ENCODE measurements at regions not wholly inside any gene's neighbourhood (a gene's known extent, or its start where the extent isn't known, plus 50 kb on each side); places are given as distances from the start of the nearest gene placed in this dataset.

DNA sequence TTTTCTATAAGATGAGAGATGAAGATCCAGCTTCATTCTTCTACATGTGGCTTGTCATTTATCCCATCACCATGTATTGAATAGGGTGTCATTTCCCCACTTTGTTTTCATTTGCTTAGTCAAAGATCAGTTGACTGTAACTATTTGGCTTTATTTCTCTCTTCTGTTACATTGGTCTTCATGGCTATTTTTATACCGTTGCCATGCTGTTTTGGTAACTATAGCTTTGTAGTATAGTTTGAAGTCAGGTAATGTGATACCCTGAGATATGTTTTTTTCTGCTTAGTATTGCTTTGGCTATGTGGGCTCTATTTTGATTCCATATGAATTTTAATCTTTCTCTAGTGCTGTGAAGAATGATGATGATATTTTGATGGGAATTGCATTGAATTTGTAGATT lies 514.3 kb downstream of the GBA3 start:
- no peaks in the 10 kb centered on the region for H3K27me3 ChIP-seq (ENCODE audit: insufficient read depth, low read length)
- H3K9ac ChIP-seq (ENCODE audit: low read depth, low read length) = no peak overlapping the region
- no peaks in the 10 kb centered on the region for H3K36me3 ChIP-seq (ENCODE audit: insufficient read depth, low read depth, low read length)
- H3K9me3 ChIP-seq (ENCODE audit: insufficient read depth, low read depth, low read length) = peaks cover 11% of the 10 kb centered on the region; the same call in 1 of the 2 replicates
- peaks cover 4% of the 10 kb centered on the region; the same call in 1 of the 2 replicates for H3K4me1 ChIP-seq (ENCODE audit: insufficient read depth, low read length)
- no peak overlapping the region for H3K4me3 ChIP-seq (ENCODE audit: low read length)
- no peak overlapping the region for H3K27ac ChIP-seq (ENCODE audit: low read length)

DNA sequence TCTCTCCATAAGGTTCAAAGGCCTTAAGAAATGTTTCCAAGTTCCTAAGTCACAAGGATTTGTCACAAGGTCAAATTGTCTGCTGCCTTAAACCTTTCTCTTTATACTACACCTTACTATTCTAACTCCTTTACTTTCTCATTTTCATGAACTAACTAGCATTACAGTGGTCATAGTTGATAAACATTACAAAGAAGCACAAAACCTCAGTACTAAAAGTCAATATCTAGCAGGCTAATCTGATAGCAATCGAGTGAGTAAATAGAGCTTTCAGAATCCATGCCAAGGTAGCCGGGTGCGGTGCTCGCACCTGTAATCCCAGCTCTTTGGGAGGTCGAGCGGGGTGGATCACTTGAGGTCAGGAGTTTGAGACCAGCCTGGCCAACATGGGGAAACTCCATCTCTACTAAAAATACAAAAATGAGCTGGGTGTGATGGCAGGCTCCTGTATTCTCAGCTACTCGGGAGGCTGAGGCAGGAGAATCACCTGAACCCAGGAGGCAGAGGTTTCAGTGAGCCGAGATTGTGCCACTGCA lies 510.0 kb downstream of the GBA3 start:
- Histone ChIP-seq H3K9ac (ENCODE audit: low read depth, low read length) (no peak overlapping the region), H3K36me3 (ENCODE audit: insufficient read depth, low read depth, low read length) (no peaks in the 10 kb centered on the region), H3K27me3 (ENCODE audit: insufficient read depth, low read length) (no peaks in the 10 kb centered on the region), H3K9me3 (ENCODE audit: insufficient read depth, low read depth, low read length) (peaks cover 11% of the 10 kb centered on the region; the same call in 1 of the 2 replicates), H3K27ac (ENCODE audit: low read length) (no peak overlapping the region), H3K4me3 (ENCODE audit: low read length) (no peak overlapping the region), H3K4me1 (ENCODE audit: insufficient read depth, low read length) (no peaks in the 10 kb centered on the region)

DNA sequence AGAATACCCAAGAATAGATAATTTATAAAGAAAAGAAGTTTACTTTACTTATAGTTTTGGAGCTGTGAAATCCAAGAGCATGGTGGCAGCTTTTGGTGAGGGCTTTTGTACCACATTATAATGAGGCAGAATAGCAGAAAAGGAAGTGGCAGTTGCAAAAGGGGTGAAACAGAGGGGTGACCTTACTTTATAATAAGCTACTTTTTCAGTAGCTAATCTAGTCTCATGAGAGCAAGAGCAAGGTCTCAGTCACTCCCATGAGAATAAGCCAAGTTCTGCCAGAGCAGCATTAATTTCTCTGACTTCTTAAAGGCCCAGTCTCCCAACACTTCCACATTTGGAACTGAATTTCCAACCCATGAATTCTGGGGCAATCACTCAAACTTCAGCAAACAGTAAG lies 502.0 kb downstream of the GBA3 start:
- Histone ChIP-seq H3K4me3 (ENCODE audit: low read length) (no peak overlapping the region), H3K9ac (ENCODE audit: low read depth, low read length) (no peak overlapping the region), H3K4me1 (ENCODE audit: insufficient read depth, low read length) (peaks cover 8% of the 10 kb centered on the region; the same call in 1 of the 2 replicates), H3K27ac (ENCODE audit: low read length) (no peak overlapping the region), H3K27me3 (ENCODE audit: insufficient read depth, low read length) (no peaks in the 10 kb centered on the region), H3K36me3 (ENCODE audit: insufficient read depth, low read depth, low read length) (no peaks in the 10 kb centered on the region), H3K9me3 (ENCODE audit: insufficient read depth, low read depth, low read length) (no peaks in the 10 kb centered on the region)

DNA sequence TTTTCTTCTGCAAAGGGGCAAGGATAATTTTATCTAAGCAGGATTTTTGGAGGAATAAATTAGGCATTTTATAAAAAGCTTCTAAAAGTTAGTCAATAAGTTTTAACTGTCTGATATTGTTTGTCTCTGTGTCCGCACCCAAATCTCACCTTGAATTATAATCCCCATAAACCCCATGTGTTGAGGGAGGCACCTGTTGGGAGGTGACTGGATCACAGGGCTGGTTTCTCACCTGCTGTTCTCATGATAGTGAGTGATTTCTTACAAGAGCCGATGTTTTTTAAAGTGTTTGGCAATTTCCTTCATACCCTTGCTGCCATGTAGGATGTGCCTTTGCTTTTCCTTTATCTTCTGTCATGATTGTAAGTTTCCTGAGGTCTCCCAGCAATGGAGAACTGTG lies 481.4 kb downstream of the GBA3 start:
- Histone ChIP-seq H3K9ac (ENCODE audit: low read depth, low read length) (no peak overlapping the region), H3K36me3 (ENCODE audit: insufficient read depth, low read depth, low read length) (no peaks in the 10 kb centered on the region), H3K4me1 (ENCODE audit: insufficient read depth, low read length) (no peaks in the 10 kb centered on the region), H3K27ac (ENCODE audit: low read length) (no peak overlapping the region), H3K9me3 (ENCODE audit: insufficient read depth, low read depth, low read length) (no peaks in the 10 kb centered on the region), H3K4me3 (ENCODE audit: low read length) (no peak overlapping the region), H3K27me3 (ENCODE audit: insufficient read depth, low read length) (no peaks in the 10 kb centered on the region)

GRCh38 chr4:23171976-23172375 lies 479.2 kb downstream of the GBA3 start:
- Histone ChIP-seq H3K9ac (ENCODE audit: low read depth, low read length) (no peak overlapping the region), H3K9me3 (ENCODE audit: insufficient read depth, low read depth, low read length) (no peaks in the 10 kb centered on the region), H3K4me3 (ENCODE audit: low read length) (no peak overlapping the region), H3K27ac (ENCODE audit: low read length) (no peak overlapping the region), H3K4me1 (ENCODE audit: insufficient read depth, low read length) (no peaks in the 10 kb centered on the region), H3K36me3 (ENCODE audit: insufficient read depth, low read depth, low read length) (no peaks in the 10 kb centered on the region), H3K27me3 (ENCODE audit: insufficient read depth, low read length) (no peaks in the 10 kb centered on the region)

DNA sequence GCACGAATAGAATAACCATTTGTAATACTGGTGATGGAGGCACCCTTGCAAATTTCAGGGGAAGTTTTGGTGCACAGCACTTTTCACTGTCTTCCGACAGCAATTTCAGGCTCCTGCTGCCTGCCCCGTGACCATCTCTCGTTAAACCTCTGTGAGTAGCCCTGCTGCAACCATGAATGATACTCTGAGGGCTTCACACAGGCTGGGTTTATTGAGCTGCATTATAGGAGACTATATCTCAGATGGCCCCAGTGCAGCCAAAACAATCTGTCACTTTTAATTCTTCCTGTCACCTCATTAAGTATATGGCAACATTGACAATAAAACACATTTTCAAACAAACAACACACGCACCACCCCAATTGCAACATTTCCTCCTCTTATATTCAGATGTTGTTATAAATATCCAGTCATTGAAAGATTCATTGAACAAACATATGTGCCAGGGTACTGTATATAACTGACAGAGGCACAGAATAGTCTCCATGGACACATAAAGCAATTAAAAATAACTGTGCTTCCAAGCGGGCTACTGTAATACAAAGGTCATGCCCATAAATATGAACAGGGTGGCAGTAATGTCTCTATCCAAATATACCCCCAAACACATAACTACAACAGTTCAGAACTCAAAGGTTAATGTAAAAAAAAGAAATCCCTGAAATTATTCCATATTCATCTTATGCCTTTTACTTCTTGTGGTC lies 477.0 kb downstream of the GBA3 start:
- no peak overlapping the region for H3K4me3 ChIP-seq (ENCODE audit: low read length)

DNA sequence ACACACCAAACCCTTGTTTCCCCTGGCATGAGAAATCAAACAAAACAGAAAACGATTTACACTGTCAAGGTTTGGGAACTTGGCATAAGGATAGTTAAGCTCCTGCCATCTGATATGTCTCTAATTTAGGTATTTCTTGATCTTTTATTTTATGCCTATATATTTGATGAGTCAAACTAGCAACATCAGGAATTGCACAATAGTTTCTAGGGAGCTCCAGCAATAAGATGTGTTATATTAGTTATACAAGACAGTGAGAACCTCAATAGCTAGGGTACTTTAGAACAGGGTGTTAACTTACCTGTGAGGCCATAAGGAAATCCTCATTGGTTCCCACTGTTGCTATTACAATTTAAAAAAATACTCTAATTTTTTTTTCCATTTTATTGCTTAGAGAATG lies 474.2 kb downstream of the GBA3 start:
- Histone ChIP-seq H3K4me1 (ENCODE audit: insufficient read depth, low read length) (peaks cover 18% of the 10 kb centered on the region), H3K36me3 (ENCODE audit: insufficient read depth, low read depth, low read length) (no peaks in the 10 kb centered on the region), H3K4me3 (ENCODE audit: low read length) (no peak overlapping the region), H3K9ac (ENCODE audit: low read depth, low read length) (no peak overlapping the region), H3K27me3 (ENCODE audit: insufficient read depth, low read length) (no peaks in the 10 kb centered on the region), H3K27ac (ENCODE audit: low read length) (no peak overlapping the region), H3K9me3 (ENCODE audit: insufficient read depth, low read depth, low read length) (no peaks in the 10 kb centered on the region)

More for the DNA sequence above, 477.0 kb downstream of the GBA3 start:
- Histone ChIP-seq H3K36me3 (ENCODE audit: insufficient read depth, low read depth, low read length) (no peaks in the 10 kb centered on the region), H3K9me3 (ENCODE audit: insufficient read depth, low read depth, low read length) (no peaks in the 10 kb centered on the region), H3K9ac (ENCODE audit: low read depth, low read length) (no peak overlapping the region), H3K27me3 (ENCODE audit: insufficient read depth, low read length) (no peaks in the 10 kb centered on the region), H3K27ac (ENCODE audit: low read length) (no peak overlapping the region), H3K4me1 (ENCODE audit: insufficient read depth, low read length) (no peaks in the 10 kb centered on the region)

GRCh38 chr4:23166407-23166806 lies 473.7 kb downstream of the GBA3 start:
- no peak overlapping the region for H3K9ac ChIP-seq (ENCODE audit: low read depth, low read length)
- no peak overlapping the region for H3K4me3 ChIP-seq (ENCODE audit: low read length)
- H3K36me3 ChIP-seq (ENCODE audit: insufficient read depth, low read depth, low read length) = no peaks in the 10 kb centered on the region
- peaks cover 22% of the 10 kb centered on the region for H3K4me1 ChIP-seq (ENCODE audit: insufficient read depth, low read length)
- H3K27ac ChIP-seq (ENCODE audit: low read length) = no peak overlapping the region
- H3K27me3 ChIP-seq (ENCODE audit: insufficient read depth, low read length) = no peaks in the 10 kb centered on the region
- H3K9me3 ChIP-seq (ENCODE audit: insufficient read depth, low read depth, low read length) = no peaks in the 10 kb centered on the region

DNA sequence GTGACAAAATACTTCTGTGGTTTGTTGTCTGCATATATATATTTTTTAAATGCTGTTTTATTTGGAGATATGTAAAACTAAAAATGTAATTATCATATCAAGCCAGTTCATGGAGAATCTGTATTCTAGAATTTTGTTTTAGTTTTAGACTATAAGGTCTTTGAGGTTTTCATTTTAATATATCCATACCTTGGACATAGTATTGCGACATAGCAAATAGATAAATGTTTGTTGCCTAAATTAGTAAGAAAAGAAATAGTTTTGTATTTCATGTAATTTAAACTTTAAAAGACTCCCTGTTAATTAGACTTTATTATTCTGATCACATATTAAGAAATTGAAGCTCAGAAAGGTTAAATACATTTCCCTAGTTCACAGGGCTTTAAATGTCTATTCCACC lies 472.9 kb downstream of the GBA3 start:
- no peak overlapping the region for H3K27ac ChIP-seq (ENCODE audit: low read length)
- no peak overlapping the region for H3K9ac ChIP-seq (ENCODE audit: low read depth, low read length)
- H3K36me3 ChIP-seq (ENCODE audit: insufficient read depth, low read depth, low read length) = no peaks in the 10 kb centered on the region
- H3K4me1 ChIP-seq (ENCODE audit: insufficient read depth, low read length) = peaks cover 26% of the 10 kb centered on the region
- H3K27me3 ChIP-seq (ENCODE audit: insufficient read depth, low read length) = no peaks in the 10 kb centered on the region
- H3K4me3 ChIP-seq (ENCODE audit: low read length) = no peak overlapping the region
- H3K9me3 ChIP-seq (ENCODE audit: insufficient read depth, low read depth, low read length) = no peaks in the 10 kb centered on the region

GRCh38 chr4:23163647-23164436 lies 471.1 kb downstream of the GBA3 start:
- Histone ChIP-seq H3K27ac (ENCODE audit: low read length) (no peak overlapping the region), H3K9ac (ENCODE audit: low read depth, low read length) (no peak overlapping the region), H3K36me3 (ENCODE audit: insufficient read depth, low read depth, low read length) (no peaks in the 10 kb centered on the region), H3K4me3 (ENCODE audit: low read length) (no peak overlapping the region), H3K4me1 (ENCODE audit: insufficient read depth, low read length) (peaks cover 26% of the 10 kb centered on the region), H3K27me3 (ENCODE audit: insufficient read depth, low read length) (no peaks in the 10 kb centered on the region), H3K9me3 (ENCODE audit: insufficient read depth, low read depth, low read length) (no peaks in the 10 kb centered on the region)

DNA sequence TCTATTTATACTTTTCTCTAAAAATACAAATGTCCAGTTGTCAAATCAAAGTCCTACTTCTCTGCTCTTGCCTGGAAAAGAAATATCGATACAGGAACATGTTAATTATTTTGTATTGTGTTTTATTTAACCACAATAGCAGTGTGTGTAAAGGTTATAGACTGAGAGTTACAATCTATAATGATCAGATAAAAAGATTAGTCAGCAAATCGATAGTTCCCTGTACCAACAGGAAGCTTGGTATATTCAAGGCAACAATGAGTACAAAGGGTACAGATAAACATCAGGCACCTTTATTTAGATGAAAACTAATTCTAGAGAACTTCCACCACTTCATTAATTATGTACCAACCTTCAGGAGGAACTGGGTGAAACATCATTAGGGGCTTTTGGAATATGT lies 469.5 kb downstream of the GBA3 start:
- H3K36me3 ChIP-seq (ENCODE audit: insufficient read depth, low read depth, low read length) = no peaks in the 10 kb centered on the region
- H3K27ac ChIP-seq (ENCODE audit: low read length) = no peak overlapping the region
- 0 out of 2 replicates have a peak overlapping the region, but pooled peaks have one; percentile 8 for H3K4me3 ChIP-seq (ENCODE audit: low read length)
- H3K9me3 ChIP-seq (ENCODE audit: insufficient read depth, low read depth, low read length) = no peaks in the 10 kb centered on the region
- H3K9ac ChIP-seq (ENCODE audit: low read depth, low read length) = no peak overlapping the region
- no peaks in the 10 kb centered on the region for H3K27me3 ChIP-seq (ENCODE audit: insufficient read depth, low read length)
- peaks cover 26% of the 10 kb centered on the region for H3K4me1 ChIP-seq (ENCODE audit: insufficient read depth, low read length)

- Histone ChIP-seq H3K4me3 (ENCODE audit: low read length) (no peak overlapping the region), H3K36me3 (ENCODE audit: insufficient read depth, low read depth, low read length) (no peaks in the 10 kb centered on the region), H3K4me1 (ENCODE audit: insufficient read depth, low read length) (peaks cover 26% of the 10 kb centered on the region), H3K27me3 (ENCODE audit: insufficient read depth, low read length) (no peaks in the 10 kb centered on the region), H3K9ac (ENCODE audit: low read depth, low read length) (no peak overlapping the region), H3K27ac (ENCODE audit: low read length) (no peak overlapping the region), H3K9me3 (ENCODE audit: insufficient read depth, low read depth, low read length) (no peaks in the 10 kb centered on the region)
Measured at GRCh38 chr4:23161787-23162186, 469.1 kb downstream of the GBA3 start.
